ENCODE measurements at regions not wholly inside any gene's neighbourhood (a gene's known extent, or its start where the extent isn't known, plus 50 kb on each side); places are given as distances from the start of the nearest gene placed in this dataset.

GRCh38 chr12:14249368-14249767, 116.1 kb upstream of the ATF7IP start:
- TF ChIP-seq CTCF (IDR thresholded peaks at IDR 0.05; ENCODE audit: control insufficient read depth, extremely low read depth, insufficient read depth) = no peak
- DNase-seq (ENCODE audit: low read depth) = no peak
- no peak overlapping the region for H3K4me3 ChIP-seq (ENCODE audit: low read depth, low read length)

- no peak for DNase-seq (ENCODE audit: low read depth)
- H3K4me3 ChIP-seq (ENCODE audit: low read depth, low read length) = no peak overlapping the region
- TF ChIP-seq CTCF (IDR thresholded peaks at IDR 0.05; ENCODE audit: control insufficient read depth, extremely low read depth, insufficient read depth) = no peak
These were observed 112.8 kb upstream of the ATF7IP start for GRCh38 chr12:14252697-14253096.

- no peak for DNase-seq (ENCODE audit: low read depth)
- no peak for TF ChIP-seq CTCF (IDR thresholded peaks at IDR 0.05; ENCODE audit: control insufficient read depth, extremely low read depth, insufficient read depth)
- no peak overlapping the region for H3K4me3 ChIP-seq (ENCODE audit: low read depth, low read length)
These were observed 112.0 kb upstream of the ATF7IP start for GRCh38 chr12:14253496-14253895.

- no peak for TF ChIP-seq CTCF (IDR thresholded peaks at IDR 0.05; ENCODE audit: control insufficient read depth, extremely low read depth, insufficient read depth)
- no peak overlapping the region for H3K4me3 ChIP-seq (ENCODE audit: low read depth, low read length)
- no peak for DNase-seq (ENCODE audit: low read depth)
These were observed 110.7 kb upstream of the ATF7IP start for GRCh38 chr12:14254781-14255180.

GRCh38 chr12:14256121-14256520, 109.4 kb upstream of the ATF7IP start:
- DNase-seq (ENCODE audit: low read depth) = no peak
- no peak overlapping the region for H3K4me3 ChIP-seq (ENCODE audit: low read depth, low read length)
- no peak for TF ChIP-seq CTCF (IDR thresholded peaks at IDR 0.05; ENCODE audit: control insufficient read depth, extremely low read depth, insufficient read depth)

GRCh38 chr12:14256555-14257169, 108.8 kb upstream of the ATF7IP start:
- H3K4me3 ChIP-seq (ENCODE audit: low read depth, low read length) = no peak overlapping the region
- peak; percentile 67 for TF ChIP-seq CTCF (IDR thresholded peaks at IDR 0.05; ENCODE audit: control insufficient read depth, extremely low read depth, insufficient read depth)
- DNase-seq (ENCODE audit: low read depth) = peak; percentile 62

GRCh38 chr12:14257303-14257733, 108.2 kb upstream of the ATF7IP start:
- H3K4me3 ChIP-seq (ENCODE audit: low read depth, low read length) = no peak overlapping the region
- TF ChIP-seq CTCF (IDR thresholded peaks at IDR 0.05; ENCODE audit: control insufficient read depth, extremely low read depth, insufficient read depth) = no peak
- DNase-seq (ENCODE audit: low read depth) = no peak

Data from LNCaP clone FGC (cell line).